Transverse colon (tissue), 4 donors: ENCODE measurements at regions not wholly inside any gene's neighbourhood (a gene's known extent, or its start where the extent isn't known, plus 50 kb on each side); places are given as distances from the start of the nearest gene placed in this dataset.

Experiments used
- POLR2AphosphoS5 ChIP-seq, 3 donors: sonication (generic); formaldehyde crosslinking; IDR thresholded peaks; one replicate each; pipeline ENCODE4 v1.6.1; 2016; ENCODE audit warnings: antibody characterized with exemption in 3 of 3
- TF ChIP-seq, protein P1 (sequence below), 5 experiments: fragments of 200-600 bp in 3 of 5; fragments of 450-650 bp in 2 of 5; sonication (generic) in 3 of 5; IDR thresholded peaks; 1 replicate in 2 of 5; 2 replicates in 3 of 5; pipeline ENCODE4 v1.5.1; 2016 to 2017; ENCODE audit warnings: antibody characterized with exemption in 5 of 5, inconsistent platforms in 3 of 5, mild to moderate bottlenecking in 2 of 5, moderate library complexity in 1 of 5

DNA sequence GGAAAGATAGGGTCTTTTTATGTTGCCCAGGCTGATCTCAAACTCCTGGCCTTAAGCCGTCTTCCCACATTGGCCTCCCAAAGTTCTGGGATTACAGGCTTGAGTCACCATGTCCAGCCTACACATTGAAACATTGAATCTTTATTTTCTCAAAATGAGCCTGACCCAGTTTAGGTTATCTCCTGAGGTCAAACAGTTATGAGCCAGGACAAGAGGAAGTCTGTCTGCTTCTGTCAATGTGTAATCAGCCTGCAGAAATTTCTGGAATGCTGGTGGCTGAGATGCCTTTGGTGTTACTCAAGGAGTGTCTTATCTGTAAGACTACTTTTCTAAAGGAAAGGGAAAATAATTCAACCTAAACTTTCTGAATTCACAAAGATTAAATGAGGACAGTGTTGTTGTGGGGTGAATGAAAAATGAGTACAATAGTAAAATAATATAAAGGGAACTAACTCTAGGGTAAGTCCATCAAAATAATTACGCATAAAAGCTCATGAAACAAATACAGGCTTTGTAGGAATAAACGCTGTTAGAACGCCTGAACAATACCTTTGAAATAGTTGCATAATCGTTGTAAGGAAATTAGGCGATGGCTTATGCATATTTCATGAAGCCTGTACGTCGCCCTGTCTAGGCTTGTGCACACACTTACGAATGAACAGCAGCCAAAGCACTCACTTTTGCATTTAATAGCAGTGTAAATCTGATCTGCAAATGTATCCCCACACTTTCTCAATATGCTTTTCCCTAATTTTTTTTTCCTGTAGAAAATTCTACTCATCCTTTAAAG is 260.8 kb downstream of the RDH14 start:
- TF ChIP-seq, protein P1, sequence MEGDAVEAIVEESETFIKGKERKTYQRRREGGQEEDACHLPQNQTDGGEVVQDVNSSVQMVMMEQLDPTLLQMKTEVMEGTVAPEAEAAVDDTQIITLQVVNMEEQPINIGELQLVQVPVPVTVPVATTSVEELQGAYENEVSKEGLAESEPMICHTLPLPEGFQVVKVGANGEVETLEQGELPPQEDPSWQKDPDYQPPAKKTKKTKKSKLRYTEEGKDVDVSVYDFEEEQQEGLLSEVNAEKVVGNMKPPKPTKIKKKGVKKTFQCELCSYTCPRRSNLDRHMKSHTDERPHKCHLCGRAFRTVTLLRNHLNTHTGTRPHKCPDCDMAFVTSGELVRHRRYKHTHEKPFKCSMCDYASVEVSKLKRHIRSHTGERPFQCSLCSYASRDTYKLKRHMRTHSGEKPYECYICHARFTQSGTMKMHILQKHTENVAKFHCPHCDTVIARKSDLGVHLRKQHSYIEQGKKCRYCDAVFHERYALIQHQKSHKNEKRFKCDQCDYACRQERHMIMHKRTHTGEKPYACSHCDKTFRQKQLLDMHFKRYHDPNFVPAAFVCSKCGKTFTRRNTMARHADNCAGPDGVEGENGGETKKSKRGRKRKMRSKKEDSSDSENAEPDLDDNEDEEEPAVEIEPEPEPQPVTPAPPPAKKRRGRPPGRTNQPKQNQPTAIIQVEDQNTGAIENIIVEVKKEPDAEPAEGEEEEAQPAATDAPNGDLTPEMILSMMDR (IDR thresholded peaks at IDR 0.05): no peak
- TF ChIP-seq POLR2AphosphoS5 (IDR thresholded peaks at IDR 0.05): no peak
